ENCODE measurements at regions not wholly inside any gene's neighbourhood (a gene's known extent, or its start where the extent isn't known, plus 50 kb on each side); places are given as distances from the start of the nearest gene placed in this dataset.

DNA sequence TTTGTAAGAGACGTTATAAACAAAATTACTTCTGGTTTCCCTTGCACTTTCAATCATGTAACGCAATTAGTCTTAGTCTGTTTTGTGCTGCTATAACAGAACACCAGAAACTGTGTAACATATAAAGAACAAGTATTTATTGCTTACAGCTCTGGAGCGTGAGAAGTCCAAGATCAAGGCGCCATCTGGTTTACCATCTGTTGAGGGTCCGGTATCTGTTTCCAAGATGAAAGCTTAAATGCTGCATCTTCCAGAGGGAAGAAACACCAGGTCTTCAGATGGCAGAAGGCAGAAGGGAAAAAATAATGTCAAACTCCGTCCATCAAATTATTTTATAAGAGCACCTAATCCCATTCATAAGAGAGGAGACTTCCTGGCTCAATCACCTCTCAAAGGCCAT, 474.1 kb downstream of the PDGFC start:
- no peak overlapping the region for H3K9ac ChIP-seq (ENCODE audit: low read length)
- no peaks in the 10 kb centered on the region for H4K20me1 ChIP-seq (ENCODE audit: low read depth, low read length)
- H3K9me3 ChIP-seq (ENCODE audit: insufficient read depth, low read length) = no peaks in the 10 kb centered on the region
- no peaks in the 10 kb centered on the region for H3K79me2 ChIP-seq (ENCODE audit: insufficient read depth, low read length)
- TF ChIP-seq EZH2phosphoT487 (conservative IDR thresholded peaks at IDR 0.05; ENCODE audit: low read length) (no peak), CTCF (IDR thresholded peaks at IDR 0.05; ENCODE audit: insufficient read depth, low read length, poor library complexity, severe bottlenecking) (no peak)
- no peak overlapping the region for H3K27ac ChIP-seq (ENCODE audit: low read depth, low read length)
- no peaks in the 10 kb centered on the region for H3K36me3 ChIP-seq (ENCODE audit: low read length)
- no peaks in the 10 kb centered on the region for H3K9me2 ChIP-seq (replicated peaks; ENCODE audit: insufficient read depth, low read length)
- H3K4me3 ChIP-seq (ENCODE audit: insufficient read depth, low read length, poor library complexity, severe bottlenecking) = no peak overlapping the region
- no peaks in the 10 kb centered on the region for H3K27me3 ChIP-seq (ENCODE audit: low read length)
- H3F3A ChIP-seq (ENCODE audit: insufficient read depth) = no peaks in the 10 kb centered on the region
- H3K4me2 ChIP-seq (ENCODE audit: low read depth, low read length, poor library complexity, severe bottlenecking) = no peak overlapping the region
- H2AFZ ChIP-seq (ENCODE audit: low read depth, low read length, severe bottlenecking) = no peak overlapping the region

- Histone ChIP-seq H3K9me3 (ENCODE audit: insufficient read depth, low read length) (no peaks in the 10 kb centered on the region), H3K27me3 (ENCODE audit: low read length) (no peaks in the 10 kb centered on the region), H3K79me2 (ENCODE audit: insufficient read depth, low read length) (no peaks in the 10 kb centered on the region), H3K9me2 (replicated peaks; ENCODE audit: insufficient read depth, low read length) (no peaks in the 10 kb centered on the region), H3K9ac (ENCODE audit: low read length) (no peak overlapping the region), H3K4me2 (ENCODE audit: low read depth, low read length, poor library complexity, severe bottlenecking) (no peak overlapping the region), H4K20me1 (ENCODE audit: low read depth, low read length) (no peaks in the 10 kb centered on the region), H2AFZ (ENCODE audit: low read depth, low read length, severe bottlenecking) (no peak overlapping the region), H3K4me3 (ENCODE audit: insufficient read depth, low read length, poor library complexity, severe bottlenecking) (no peak overlapping the region), H3K36me3 (ENCODE audit: low read length) (no peaks in the 10 kb centered on the region), H3F3A (ENCODE audit: insufficient read depth) (no peaks in the 10 kb centered on the region), H3K27ac (ENCODE audit: low read depth, low read length) (no peak overlapping the region)
- TF ChIP-seq CTCF (IDR thresholded peaks at IDR 0.05; ENCODE audit: insufficient read depth, low read length, poor library complexity, severe bottlenecking) (no peak), EZH2phosphoT487 (conservative IDR thresholded peaks at IDR 0.05; ENCODE audit: low read length) (no peak)
These were observed 474.8 kb downstream of the PDGFC start for GRCh38 chr4:156496797-156497196.

DNA sequence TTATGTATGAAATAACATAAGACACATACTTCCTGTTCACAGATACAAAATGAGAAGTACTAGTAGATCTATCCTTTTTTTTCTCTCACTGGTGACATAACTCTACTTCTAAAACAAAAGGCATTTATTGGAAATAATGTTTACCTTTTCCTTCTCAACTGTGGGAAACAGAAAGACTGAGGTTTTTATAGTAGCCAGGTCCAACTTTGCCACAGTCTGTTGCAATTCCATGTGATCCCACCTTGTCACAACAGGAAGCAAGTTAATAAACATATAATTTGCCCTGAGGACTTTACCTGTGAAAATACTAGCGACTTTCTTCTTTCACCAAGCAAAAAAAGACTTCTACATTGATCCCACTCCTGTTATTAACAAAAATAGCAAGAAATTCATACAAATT, 475.8 kb downstream of the PDGFC start:
- no peaks in the 10 kb centered on the region for H3F3A ChIP-seq (ENCODE audit: insufficient read depth)
- no peak overlapping the region for H3K4me2 ChIP-seq (ENCODE audit: low read depth, low read length, poor library complexity, severe bottlenecking)
- no peaks in the 10 kb centered on the region for H3K27me3 ChIP-seq (ENCODE audit: low read length)
- no peaks in the 10 kb centered on the region for H3K79me2 ChIP-seq (ENCODE audit: insufficient read depth, low read length)
- no peaks in the 10 kb centered on the region for H3K9me2 ChIP-seq (replicated peaks; ENCODE audit: insufficient read depth, low read length)
- no peak overlapping the region for H3K27ac ChIP-seq (ENCODE audit: low read depth, low read length)
- H3K9ac ChIP-seq (ENCODE audit: low read length) = no peak overlapping the region
- H4K20me1 ChIP-seq (ENCODE audit: low read depth, low read length) = no peaks in the 10 kb centered on the region
- H3K9me3 ChIP-seq (ENCODE audit: insufficient read depth, low read length) = no peaks in the 10 kb centered on the region
- no peak overlapping the region for H2AFZ ChIP-seq (ENCODE audit: low read depth, low read length, severe bottlenecking)
- H3K4me3 ChIP-seq (ENCODE audit: insufficient read depth, low read length, poor library complexity, severe bottlenecking) = no peak overlapping the region
- no peak for TF ChIP-seq EZH2phosphoT487 (conservative IDR thresholded peaks at IDR 0.05; ENCODE audit: low read length)
- no peak for TF ChIP-seq CTCF (IDR thresholded peaks at IDR 0.05; ENCODE audit: insufficient read depth, low read length, poor library complexity, severe bottlenecking)
- H3K36me3 ChIP-seq (ENCODE audit: low read length) = no peaks in the 10 kb centered on the region

DNA sequence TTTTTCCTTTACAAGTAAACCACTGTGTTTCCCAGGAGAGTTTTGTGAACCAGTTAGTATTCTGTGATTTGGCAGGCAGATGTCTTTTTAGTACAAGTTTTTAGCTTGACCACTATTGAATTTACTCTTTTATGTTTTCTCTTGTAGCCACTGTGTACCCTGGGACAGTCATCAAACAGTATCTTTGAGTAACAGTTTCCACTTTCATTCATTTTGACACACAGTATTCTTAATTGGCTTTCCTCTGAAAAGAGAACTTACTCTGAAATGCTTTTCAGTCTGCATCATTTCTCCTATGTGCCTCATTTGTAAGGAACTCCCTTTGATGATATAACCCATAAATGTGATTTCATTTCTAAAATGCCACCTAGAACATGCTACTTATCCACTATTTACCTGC, 476.5 kb downstream of the PDGFC start:
- Histone ChIP-seq H3F3A (ENCODE audit: insufficient read depth) (no peaks in the 10 kb centered on the region), H3K9ac (ENCODE audit: low read length) (no peak overlapping the region), H3K36me3 (ENCODE audit: low read length) (no peaks in the 10 kb centered on the region), H3K79me2 (ENCODE audit: insufficient read depth, low read length) (no peaks in the 10 kb centered on the region), H3K4me3 (ENCODE audit: insufficient read depth, low read length, poor library complexity, severe bottlenecking) (no peak overlapping the region), H3K27ac (ENCODE audit: low read depth, low read length) (no peak overlapping the region), H2AFZ (ENCODE audit: low read depth, low read length, severe bottlenecking) (no peak overlapping the region), H4K20me1 (ENCODE audit: low read depth, low read length) (no peaks in the 10 kb centered on the region), H3K9me2 (replicated peaks; ENCODE audit: insufficient read depth, low read length) (no peaks in the 10 kb centered on the region), H3K27me3 (ENCODE audit: low read length) (no peaks in the 10 kb centered on the region), H3K9me3 (ENCODE audit: insufficient read depth, low read length) (no peaks in the 10 kb centered on the region), H3K4me2 (ENCODE audit: low read depth, low read length, poor library complexity, severe bottlenecking) (no peak overlapping the region)
- TF ChIP-seq CTCF (IDR thresholded peaks at IDR 0.05; ENCODE audit: insufficient read depth, low read length, poor library complexity, severe bottlenecking) (no peak), EZH2phosphoT487 (conservative IDR thresholded peaks at IDR 0.05; ENCODE audit: low read length) (no peak)
